GM18867 (cell line): ENCODE measurements at regions not wholly inside any gene's neighbourhood (a gene's known extent, or its start where the extent isn't known, plus 50 kb on each side); places are given as distances from the start of the nearest gene placed in this dataset.

Experiments used
- ATAC-seq: cut with Tn5 transposase; IDR thresholded peaks from one replicate; pipeline ENCODE4 v1.9.1; 2021; ENCODE audit warnings: mild to moderate bottlenecking, moderate library complexity; ENCODE audit not compliant: unreplicated experiment

- ATAC-seq: no peak
Measured at GRCh38 chr3:150269526-150269925, 138.6 kb upstream of the TSC22D2 start.

GRCh38 chr3:150268426-150269391 lies 139.4 kb upstream of the TSC22D2 start:
- no peak for ATAC-seq

GRCh38 chr3:150267288-150267687 lies 140.8 kb upstream of the TSC22D2 start:
- ATAC-seq: no peak

DNA sequence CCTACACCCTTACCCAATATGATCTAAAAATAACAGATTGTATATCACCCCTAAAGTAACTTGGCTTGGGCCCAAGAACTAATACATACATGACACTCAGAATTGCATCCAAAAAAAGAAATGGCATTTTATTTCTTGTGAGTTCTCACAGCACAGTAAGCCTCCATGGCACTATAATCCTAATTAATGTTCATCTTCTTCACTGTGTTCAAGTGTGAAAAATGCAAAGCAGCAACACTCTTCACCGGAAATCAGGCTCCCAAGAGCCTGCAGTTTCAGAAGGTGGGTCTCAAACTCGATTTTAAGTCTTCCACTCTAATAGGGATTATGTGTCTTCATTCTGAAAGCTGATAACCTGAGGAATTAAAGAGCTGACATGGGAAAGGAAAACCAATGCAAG lies 142.8 kb upstream of the TSC22D2 start:
- no peak for ATAC-seq

DNA sequence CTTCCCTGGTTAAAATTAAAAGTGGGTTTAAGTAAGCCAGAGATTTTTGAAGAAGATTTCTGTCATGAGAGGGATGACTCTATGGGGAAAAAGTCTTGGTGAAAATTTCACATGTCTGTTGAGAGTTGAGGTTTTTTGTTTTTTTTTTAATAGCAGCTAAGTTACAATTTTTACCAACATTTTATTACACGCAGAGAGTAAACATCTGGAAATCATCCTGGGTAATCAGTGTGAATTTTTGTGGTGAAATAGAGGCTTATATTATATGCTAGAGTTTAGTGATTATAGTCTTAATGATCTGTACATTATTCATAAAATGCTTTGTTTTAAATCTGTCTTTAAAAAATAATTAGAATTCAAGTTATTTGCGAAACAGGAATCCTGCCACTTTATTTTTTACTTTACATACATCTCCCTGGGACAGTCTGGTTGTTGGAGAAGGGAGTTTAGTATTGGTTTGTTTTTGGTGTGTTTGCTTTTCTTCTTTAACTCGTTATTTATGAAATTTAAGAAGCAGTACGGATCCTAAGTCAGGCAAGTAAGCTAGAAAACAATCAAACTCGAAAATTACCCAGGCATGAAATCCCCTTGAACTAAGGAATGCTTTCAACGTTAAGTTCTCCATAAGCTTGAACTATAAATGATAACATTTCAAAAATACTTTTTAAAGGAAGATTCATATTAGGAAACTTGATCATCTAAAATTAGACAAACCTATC lies 143.4 kb upstream of the TSC22D2 start:
- ATAC-seq: no peak

- no peak for ATAC-seq
Measured at GRCh38 chr3:150261958-150262357, 146.1 kb upstream of the TSC22D2 start.

- no peak for ATAC-seq
Measured at GRCh38 chr3:150261418-150261817, 146.7 kb upstream of the TSC22D2 start.

DNA sequence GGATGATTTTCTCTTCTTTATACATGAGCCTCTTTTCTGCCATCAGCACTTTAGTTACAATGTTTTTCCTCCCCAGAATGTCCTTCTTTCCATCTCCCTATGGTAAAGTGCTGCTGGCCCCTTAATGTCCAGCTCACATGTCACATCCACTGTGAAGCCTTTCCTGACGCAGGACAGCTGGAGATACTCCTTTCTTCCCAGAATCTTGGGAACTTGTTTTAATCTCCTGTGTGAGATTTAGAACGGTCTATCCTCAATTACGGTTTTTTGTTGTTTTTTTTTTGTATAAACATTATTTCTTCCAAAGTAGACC lies 147.7 kb upstream of the TSC22D2 start:
- no peak for ATAC-seq

- ATAC-seq: no peak
Measured at GRCh38 chr3:150259526-150260397, 148.3 kb upstream of the TSC22D2 start.

DNA sequence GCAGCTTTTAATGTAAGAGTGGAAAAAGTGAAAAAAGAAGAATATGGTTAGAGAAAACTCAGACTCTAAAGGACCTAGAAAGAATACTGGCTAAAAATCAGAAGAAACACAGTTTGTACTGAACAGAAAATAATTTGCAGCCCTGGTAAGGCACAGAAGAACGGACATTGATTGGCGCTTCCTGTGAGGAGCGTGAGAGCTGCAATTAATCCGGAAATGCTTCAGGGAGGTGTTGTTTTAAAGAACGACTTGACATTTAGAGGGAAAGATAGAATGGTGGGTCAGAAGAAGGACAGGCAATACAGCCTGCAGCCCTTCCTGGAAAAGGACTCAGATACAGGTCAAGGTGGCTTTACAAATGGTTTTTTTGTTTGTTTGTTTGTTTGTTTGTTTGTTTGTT lies 151.3 kb upstream of the TSC22D2 start:
- no peak for ATAC-seq

- ATAC-seq: no peak
Measured at GRCh38 chr3:150256318-150256717, 151.8 kb upstream of the TSC22D2 start.

DNA sequence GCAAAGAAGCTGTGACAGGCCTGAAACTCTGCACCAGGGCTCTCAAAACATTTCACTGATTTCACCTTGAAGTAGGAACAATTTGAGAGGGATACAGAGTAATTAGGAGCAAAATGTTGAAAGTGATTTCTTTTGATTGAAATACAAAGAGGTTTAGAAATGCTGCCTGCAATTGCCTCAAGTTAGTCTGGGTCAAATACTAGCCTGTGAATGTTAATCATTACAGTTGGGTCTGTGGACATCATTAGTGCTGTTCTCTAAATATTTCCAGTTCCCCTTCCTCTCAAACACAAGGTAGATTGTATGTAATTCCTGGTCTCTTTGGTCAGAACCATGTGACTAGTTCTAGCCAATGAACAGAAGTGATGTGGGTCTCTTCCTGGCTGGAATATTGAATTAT lies 152.3 kb upstream of the TSC22D2 start:
- ATAC-seq: no peak

DNA sequence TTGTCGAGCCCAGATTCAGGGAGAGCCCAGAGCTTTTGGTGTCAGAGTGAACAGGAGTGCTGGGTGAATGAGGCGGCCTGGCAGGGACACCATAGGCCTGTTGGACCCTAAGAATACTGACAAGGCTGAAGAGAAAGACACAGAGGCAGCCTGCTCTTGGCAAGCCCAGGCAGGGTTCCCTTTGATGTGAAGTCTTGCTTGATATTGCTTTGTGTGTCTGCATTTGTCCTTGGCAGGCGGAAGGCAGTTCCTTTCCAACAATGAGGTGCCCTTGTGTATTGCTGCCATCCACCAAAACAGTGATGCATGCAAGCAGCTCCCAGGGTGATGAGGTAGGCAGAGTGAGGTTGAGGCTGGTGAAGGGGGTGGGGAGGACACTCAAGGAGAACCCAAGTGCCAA lies 152.7 kb upstream of the TSC22D2 start:
- no peak for ATAC-seq

- ATAC-seq: no peak
Measured at GRCh38 chr3:150254309-150254708, 153.8 kb upstream of the TSC22D2 start.

GRCh38 chr3:150253622-150254021 lies 154.5 kb upstream of the TSC22D2 start:
- ATAC-seq: no peak

- no peak for ATAC-seq
Measured at GRCh38 chr3:150252462-150252861, 155.6 kb upstream of the TSC22D2 start.

DNA sequence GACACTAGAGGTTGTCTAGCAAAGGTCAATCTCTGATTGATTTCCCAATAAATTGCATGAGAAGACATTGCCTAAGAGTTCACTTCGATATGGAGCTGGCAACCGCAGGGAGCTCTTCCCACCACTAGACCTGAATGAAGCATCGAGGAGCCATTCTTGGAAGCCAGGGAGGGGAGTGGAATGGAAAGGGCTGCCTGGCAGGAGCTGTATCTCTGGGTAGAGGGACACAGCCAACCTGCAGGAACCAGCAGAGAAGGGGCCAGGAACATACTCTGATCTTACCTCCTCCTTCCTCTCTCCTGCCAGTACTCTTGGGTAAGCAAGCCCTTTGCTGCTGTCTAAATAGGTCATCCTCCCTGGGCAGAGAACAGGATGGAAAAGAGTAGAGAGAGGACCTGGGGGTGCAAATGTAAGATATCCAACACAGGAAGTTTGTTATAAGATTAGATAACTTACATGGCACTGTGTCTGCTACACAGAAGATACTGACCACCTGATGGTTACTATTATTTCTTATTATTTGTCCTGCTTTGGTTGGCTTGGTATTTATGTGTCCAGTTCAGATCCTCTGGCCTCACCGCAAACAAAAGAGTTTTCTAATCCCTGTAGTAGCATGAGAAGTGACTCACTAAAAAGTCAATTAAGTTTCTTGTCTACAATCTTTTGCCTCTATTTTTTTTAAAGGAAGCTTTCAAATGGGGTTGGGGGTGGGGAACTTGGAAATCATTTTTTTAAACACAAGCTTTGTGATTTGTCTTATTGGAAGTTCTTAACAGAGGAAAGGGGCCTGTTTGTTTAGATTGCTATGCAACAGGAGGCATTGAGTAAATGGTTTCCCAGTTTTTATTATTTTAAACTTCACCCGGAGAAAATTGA lies 156.7 kb upstream of the TSC22D2 start:
- no peak for ATAC-seq

DNA sequence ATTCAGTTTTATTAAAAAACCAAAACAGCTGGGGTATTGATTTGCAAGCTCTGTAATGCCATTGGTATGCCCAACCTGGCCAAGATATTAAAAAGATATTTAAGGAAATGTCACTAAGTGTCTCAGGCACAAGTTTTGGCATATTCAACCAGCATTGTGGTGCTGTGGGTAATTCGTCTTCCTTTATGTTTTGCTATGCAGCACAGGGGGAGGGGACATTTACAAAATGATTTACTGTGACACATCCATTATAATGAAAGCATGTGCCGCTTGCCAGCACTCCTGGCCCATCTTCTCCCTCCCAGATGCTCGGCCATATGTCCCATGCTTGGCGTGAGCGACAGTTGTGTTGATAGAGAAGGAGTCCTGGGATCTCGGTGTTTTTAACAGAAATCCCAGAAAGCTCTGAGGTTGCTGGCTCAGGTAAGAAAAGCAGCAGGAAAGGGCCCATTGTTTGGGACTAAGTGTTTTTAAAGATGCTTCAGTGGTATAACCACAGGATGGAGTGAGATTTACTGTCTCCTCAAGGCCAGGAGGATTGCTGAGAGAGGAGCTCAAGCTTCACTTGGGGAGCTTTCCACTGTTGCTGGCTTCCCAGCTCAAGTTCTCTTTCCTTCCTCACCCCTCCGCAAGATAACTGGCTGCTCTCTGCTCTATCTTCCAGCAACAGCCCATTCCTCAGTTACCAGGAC lies 158.2 kb upstream of the TSC22D2 start:
- no peak for ATAC-seq

- ATAC-seq: no peak
Measured at GRCh38 chr3:150248888-150249681, 159.0 kb upstream of the TSC22D2 start.
